ENCODE measurements at regions not wholly inside any gene's neighbourhood (a gene's known extent, or its start where the extent isn't known, plus 50 kb on each side); places are given as distances from the start of the nearest gene placed in this dataset.

- H2AK5ac ChIP-seq (ENCODE audit: low read depth, low read length), result no peak overlapping the region
- H2BK5ac ChIP-seq (ENCODE audit: low read depth, low read length), result no peak overlapping the region
- H3K27ac ChIP-seq (ENCODE audit: low read depth, low read length), result no peak overlapping the region
- no peak overlapping the region for H3K4me3 ChIP-seq (ENCODE audit: extremely low read depth in 1 of 4, insufficient read depth in 2 of 4, low read depth in 3 of 4, low read length in 4 of 4)
- H4K91ac ChIP-seq (replicated peaks; ENCODE audit: insufficient read length, low read length), result no peak overlapping the region
- H2BK12ac ChIP-seq (ENCODE audit: low read depth, low read length), result no peak overlapping the region
- H3K4ac ChIP-seq (replicated peaks; ENCODE audit: insufficient read length, low read depth, low read length), result no peak overlapping the region
- H2BK20ac ChIP-seq (ENCODE audit: low read length), result no peak overlapping the region
- FAIRE-seq (no peak), DNase-seq (ENCODE audit: low read depth in 1 of 2, low spot score in 2 of 2) (no peak)
- no peaks in the 10 kb centered on the region for H4K20me1 ChIP-seq (replicated peaks in 1 of 2; ENCODE audit: control insufficient read depth in 1 of 2, insufficient read depth in 2 of 2, low read length in 2 of 2)
- no peaks in the 10 kb centered on the region for H3K4me1 ChIP-seq (replicated peaks in 1 of 4; ENCODE audit: control insufficient read depth in 3 of 4, insufficient read depth in 4 of 4, low read length in 3 of 4)
- no peaks in the 10 kb centered on the region for H3K9me3 ChIP-seq (ENCODE audit: insufficient read depth in 2 of 2, low read depth in 1 of 2, low read length in 1 of 2)
- H2BK120ac ChIP-seq (replicated peaks; ENCODE audit: low read depth, low read length), result no peak overlapping the region
- TF ChIP-seq EP300 (IDR thresholded peaks at IDR 0.05; ENCODE audit: borderline replicate concordance in 1 of 2, low read depth in 2 of 2, low read length in 2 of 2), result no peak
- TF ChIP-seq TBP (IDR thresholded peaks at IDR 0.05; ENCODE audit: low read depth, low read length), result no peak
- TF ChIP-seq KDM5A (IDR thresholded peaks at IDR 0.05; ENCODE audit: low read length), result no peak
- no peak overlapping the region for H3K18ac ChIP-seq (ENCODE audit: extremely low read depth, low read length)
- no peak overlapping the region for H3K9ac ChIP-seq (replicated peaks in 1 of 4; ENCODE audit: extremely low read depth in 1 of 4, low read depth in 3 of 4, low read length in 3 of 4)
- no peaks in the 10 kb centered on the region for H3K79me2 ChIP-seq (ENCODE audit: control insufficient read depth in 1 of 2, insufficient read depth in 2 of 2, low read length in 2 of 2)
- no peak overlapping the region for H3K23ac ChIP-seq (ENCODE audit: insufficient read length)
- no peak overlapping the region for H3K14ac ChIP-seq (ENCODE audit: insufficient read length)
- no peak overlapping the region for H3K4me2 ChIP-seq (ENCODE audit: insufficient read depth in 1 of 2, low read depth in 2 of 2, low read length in 2 of 2)
- no peaks in the 10 kb centered on the region for H3K27me3 ChIP-seq (replicated peaks in 1 of 4; ENCODE audit: control insufficient read depth in 3 of 4, extremely low read depth in 1 of 4, insufficient read depth in 3 of 4, low read length in 3 of 4)
- no peaks in the 10 kb centered on the region for H3K23me2 ChIP-seq (ENCODE audit: low read depth, low read length)
- ChIA-PET CTCF (ENCODE audit: partially characterized antibody) (no interaction called here), POLR2A (ENCODE audit: partially characterized antibody) (no interaction called here)
- H3K36me3 ChIP-seq (ENCODE audit: control insufficient read depth in 2 of 4, insufficient read depth in 4 of 4, low read length in 3 of 4), result no peaks in the 10 kb centered on the region
- H2AFZ ChIP-seq (ENCODE audit: low read length), result no peak overlapping the region
- no peaks in the 10 kb centered on the region for H3K79me1 ChIP-seq (ENCODE audit: low read depth, low read length)
- H4K5ac ChIP-seq (ENCODE audit: insufficient read length, low read depth, low read length), result no peak overlapping the region
- 95% methylated on average over 2 of the region's 2 CpGs; no CpG with 5 or more reads in 1 of the 2 experiments for WGBS, 2 experiments (ENCODE audit: extremely low coverage in 1 of 2, insufficient coverage in 1 of 2, insufficient read length in 1 of 2, insufficient replicate concordance in 2 of 2, low coverage in 1 of 2, low lambda C conversion rate in 2 of 2, missing lambda C conversion rate in 1 of 2)
- no peak overlapping the region for H3K56ac ChIP-seq (replicated peaks; ENCODE audit: insufficient read length, low read depth, low read length)
- no peak overlapping the region for H2BK15ac ChIP-seq (ENCODE audit: low read length)
- no peak overlapping the region for H4K8ac ChIP-seq (ENCODE audit: extremely low read depth, insufficient read depth, low read length)
Observed at GRCh38 chr6:104068281-104068680, 791.4 kb downstream of the HACE1 start.

Data from H1 (cell line).